Cerebellar cortex (tissue), 1 donor: ENCODE measurements at regions not wholly inside any gene's neighbourhood (a gene's known extent, or its start where the extent isn't known, plus 50 kb on each side); places are given as distances from the start of the nearest gene placed in this dataset.
"Not testable (repeated sequence)": the region's sequence is repeated elsewhere in the genome, so short reads cannot be mapped to it uniquely, and the experiment has no call there.

Experiments used
- DNase-seq: peaks from one replicate; pipeline ENCODE4 v3.0.0-alpha.2; 2015; ENCODE audit warnings: low spot score

DNA sequence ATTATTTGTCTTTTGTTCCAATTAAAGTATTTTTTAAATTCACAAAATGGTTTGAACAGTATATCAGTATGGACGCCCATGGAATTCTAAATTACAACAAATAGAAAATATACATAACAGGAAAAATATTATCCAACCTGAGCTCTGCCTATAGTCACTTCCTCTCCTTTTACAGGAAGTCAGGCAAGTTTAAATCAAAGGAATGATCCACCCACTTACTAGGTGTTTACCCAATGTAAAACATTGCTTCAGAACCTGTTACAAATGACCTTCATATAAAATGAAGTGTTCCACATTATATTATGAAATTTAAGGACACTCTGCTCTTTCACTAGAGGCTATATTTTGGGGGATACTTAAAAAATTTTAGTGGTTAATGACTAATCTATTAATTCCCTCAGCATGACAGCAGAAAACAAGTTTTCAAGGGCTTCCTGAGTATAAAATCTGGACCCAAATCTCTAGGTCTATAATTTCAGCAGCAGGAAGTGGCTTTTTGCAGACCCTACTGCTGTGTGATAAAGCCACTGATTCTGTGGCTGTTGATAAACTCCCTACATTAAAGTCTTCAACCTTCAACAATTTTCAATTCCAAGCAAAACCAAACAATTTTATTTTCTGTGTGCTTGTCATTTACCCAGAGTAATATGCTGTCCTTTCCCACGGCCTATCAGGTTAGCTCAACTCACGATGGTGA, 722.6 kb downstream of the GATA3 start:
- no peak for DNase-seq

DNA sequence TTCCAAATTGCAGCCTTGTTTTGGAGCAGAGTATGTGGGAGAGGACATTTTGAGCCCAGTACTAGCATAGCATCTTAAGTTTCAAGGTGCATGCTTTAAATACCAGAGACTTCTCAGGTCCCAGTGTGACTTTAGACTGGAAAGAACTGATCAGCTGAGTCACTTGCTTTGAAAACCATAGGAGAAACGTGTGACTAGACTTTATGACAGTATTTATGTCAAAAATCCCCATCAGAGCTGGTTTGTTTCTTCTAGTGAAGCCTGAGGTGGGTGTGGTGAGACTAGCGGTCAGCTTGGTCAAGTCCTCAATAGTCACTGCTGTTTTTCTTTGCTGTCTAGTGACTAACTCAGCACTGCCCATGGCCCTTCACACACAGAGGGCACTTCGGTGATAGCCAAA, 724.2 kb downstream of the GATA3 start:
- DNase-seq, result no peak

DNA sequence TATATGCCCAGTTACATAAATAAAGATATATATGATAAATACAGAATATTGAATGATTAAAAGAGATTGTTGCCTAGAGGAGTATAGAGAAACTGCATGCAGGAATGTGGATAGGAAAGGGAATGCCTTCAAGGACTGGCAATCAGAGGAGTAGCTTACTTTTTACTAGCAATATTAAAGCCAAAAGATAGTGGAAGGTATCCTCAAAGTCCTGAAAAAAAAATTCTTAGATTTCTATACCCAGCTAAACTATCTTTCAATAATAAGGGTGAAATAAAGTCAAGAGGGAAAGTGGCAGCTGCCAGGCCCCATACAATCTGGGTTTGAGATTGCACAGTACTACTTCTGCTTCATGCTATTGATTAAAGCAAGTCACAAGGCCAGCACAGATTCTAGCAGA, 733.2 kb downstream of the GATA3 start:
- no peak for DNase-seq

DNA sequence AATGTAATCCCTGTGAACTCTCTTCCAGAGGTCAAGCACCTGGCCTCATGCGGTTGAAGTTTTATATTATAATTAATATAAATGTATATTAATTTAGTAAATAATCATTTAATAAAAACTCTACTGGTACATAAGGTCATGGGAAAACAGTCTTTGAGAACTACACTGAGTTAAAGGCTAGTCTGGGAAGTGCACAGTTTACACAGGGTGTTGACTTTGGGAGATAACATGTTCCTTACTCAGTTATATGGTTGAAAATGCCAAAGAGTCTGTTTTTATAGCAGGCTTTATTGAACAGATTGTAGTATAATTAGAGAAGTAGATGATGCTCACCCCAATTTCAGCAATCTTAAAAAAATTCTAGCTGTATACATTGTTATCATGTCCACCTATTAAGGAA, 735.9 kb downstream of the GATA3 start:
- no peak for DNase-seq

DNA sequence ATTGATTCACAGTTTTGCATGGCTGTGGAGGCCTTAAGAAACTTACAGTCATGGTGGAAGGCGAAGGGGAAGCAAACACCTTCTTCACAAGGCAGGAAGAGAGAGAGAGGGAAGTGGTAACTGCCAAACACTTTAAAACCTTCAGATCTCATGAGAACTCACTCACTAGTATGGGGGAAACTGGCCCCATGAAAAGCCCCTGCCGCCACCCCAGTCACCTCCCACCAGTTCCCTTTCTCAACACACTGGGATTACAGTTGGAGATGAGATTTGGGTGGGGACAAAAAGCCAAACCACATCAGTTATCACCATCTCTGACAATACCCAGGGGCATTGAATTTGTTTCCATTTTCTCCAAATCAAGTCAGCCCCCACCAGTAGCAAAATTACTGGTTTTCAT, 740.4 kb downstream of the GATA3 start:
- DNase-seq, result no peak

DNA sequence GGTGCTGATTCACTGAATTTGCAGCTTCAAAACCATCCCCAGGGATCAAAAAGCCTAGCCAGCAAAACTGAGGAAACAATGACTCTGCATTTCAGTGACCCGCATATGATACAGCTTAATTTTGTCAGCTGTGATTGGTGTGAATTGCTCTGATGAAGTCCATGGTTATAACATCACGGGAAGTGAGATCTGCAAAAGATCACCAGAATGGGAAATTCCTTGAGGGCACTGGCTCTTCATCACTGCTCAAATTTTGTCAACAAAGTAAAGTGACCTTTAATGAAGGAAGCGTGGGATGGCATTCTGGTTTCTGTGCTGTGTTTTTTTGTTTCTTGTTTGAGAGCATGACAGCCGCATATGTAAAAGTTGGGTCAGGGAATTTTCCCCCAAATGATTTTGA, 745.9 kb downstream of the GATA3 start:
- DNase-seq, result no peak

DNA sequence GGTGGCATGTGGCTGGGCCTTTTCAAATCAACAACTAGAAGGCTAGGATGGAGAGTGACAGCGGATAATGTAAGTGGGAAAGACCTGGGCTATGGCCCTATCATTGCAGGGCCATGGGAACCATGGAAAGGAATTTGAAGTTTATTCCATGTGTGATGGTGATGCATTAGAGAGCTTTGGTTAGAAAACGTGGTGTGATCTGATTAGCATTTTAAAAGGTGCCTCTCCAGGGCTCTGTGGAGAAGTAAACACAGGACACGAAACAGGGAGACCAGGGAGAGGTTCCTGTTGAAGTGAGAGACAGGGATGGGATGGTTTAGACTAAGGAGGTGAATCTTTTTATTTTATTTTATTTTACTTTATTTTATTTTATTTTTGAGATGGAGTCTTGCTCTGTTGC, 749.5 kb downstream of the GATA3 start:
- no peak for DNase-seq

DNA sequence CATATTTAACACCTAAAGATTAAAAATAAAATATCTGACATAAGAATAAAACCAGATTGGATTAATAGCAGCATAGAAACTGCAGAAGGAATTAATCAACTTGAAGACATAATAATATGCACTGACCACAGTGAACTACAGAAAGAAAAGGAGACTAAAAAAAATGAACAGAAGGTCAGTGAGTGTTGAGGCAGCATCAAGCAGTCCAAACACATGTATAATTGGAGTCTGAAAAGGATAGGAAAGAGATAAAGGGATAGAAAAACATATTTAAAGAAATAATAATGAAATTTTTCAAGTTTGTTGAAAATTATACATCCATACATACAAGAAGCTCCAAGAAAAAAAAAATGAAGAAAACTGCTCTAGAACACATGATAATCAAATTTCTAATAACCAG, 756.2 kb downstream of the GATA3 start:
- no peak for DNase-seq

DNA sequence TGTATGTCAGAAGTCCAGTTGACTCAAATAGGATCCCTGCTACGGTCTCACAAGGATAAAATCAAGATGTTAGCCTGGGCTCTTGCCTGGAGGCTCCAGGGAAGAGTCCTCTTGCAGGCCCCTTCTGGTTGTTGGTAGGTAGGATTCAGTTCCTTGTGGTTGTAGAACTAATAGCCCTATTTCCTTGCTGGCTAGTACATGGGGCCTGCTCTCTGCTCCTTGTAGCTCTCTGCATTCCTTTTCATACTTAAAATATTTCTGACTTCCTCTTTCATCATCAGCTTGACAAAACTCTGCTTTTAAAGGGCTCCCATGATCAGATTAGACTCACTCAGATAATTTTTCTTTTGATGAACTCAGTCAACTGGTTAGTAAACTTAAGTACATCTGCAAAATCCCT, 756.7 kb downstream of the GATA3 start:
- no peak for DNase-seq

DNA sequence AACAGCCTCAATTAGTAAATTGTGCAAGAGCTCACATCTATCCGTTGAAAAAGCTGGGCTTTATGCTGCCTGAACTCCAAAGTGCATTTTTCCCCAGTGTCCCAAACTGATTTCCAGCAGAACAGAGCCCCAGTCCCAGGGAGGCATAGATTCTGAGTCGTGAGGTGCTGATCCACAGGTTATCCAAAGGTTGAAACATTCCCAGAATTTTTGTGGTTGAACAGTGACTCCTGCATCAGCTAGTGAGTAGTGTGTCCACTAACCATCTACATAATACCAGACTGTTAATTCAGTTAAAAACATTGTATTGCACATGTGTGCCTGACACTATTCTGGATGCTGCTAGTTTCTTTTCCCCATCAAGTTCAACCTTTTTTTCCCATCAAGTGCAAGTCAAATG, 761.5 kb downstream of the GATA3 start:
- no peak for DNase-seq

DNA sequence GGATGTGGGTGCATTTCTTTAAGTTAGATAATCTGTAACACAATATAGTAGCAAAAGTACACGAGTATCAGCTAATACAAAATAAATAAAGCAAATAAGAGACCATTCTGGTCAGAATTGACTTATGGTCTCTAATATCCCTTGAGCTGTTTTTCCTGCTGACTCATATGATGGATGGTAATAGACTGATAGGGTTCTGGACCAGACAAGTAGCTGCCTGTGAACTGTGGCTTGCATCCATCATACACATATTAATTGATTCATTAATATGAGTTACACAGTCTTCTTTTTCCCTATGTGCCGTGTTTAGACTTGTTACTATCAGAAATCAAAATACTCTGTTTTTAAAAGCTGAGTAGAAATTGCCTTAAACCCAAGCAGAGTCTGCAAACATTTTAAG, 762.8 kb downstream of the GATA3 start:
- no peak for DNase-seq

DNA sequence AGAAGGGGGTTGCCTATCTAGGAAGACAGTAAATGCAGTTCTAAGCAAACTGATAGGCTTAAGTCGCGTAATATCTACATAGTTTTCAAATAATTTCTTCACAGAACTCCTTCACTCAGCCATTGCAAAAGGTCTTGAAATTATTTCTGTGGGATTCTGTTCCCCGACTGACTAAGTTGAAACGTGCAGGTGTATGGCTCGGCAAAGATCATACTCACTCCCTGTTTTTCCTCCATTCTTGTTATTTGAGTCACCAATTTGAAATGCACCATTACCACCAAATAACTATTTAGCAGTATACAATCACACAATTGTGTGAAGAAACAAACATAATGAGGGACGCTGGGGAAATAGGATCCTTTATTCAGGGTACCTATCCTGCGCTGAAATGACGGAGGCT, 771.1 kb downstream of the GATA3 start:
- no peak for DNase-seq

DNA sequence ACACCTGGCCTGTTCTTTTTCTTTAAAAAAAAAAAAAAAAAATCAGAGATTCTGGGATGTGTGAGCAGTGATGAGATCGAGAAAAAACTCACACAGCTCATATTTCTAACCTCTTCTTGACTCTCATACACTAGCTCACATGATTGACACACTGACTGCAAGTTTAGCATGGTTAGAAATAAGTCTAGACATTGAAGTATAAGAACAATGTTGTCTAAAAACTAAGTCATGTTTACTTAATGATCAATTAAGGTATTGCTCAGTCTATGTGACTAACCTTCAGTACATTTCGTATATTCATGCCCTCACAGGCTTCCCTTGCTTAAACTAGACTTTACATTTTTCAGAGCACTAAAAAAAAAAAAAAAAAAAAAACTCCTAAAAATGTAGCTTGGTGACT, 775.1 kb downstream of the GATA3 start:
- DNase-seq, result no peak

DNA sequence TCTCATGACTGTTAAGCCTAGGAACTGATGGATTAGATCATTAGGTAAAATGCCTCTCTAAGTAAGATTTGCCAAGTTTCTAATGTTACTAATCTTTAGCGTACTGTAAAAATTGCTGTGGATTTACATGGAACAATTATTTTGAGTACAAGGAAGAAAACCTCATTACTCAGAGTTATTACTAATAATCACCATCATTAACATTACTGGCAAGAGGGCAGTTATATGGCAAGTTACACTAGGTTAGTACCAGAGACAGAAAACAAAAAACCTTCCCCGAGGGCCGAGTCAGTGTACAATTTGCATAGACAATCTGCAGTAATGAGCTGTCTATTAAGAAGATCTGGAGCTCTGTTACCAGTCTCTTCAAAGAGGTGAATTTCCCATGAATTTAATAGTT, 775.6 kb downstream of the GATA3 start:
- no peak for DNase-seq

DNA sequence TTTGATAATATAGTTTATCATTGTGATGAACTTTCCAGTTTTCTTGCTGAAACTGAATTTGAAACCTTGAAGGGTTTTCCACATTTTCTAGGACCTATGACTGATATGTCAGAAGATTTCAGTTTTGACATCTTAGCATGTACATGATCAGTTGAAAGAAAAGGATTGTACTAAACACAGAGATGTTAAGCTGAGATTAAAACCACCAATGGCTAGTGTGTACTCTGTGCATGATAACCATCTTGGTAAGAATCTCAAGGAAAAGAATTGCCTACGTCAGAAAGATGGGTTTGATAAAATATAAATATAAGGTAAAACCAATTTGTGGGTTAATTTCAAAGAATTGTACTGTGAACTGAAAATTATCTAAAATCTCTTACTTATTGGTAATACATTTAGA, 776.4 kb downstream of the GATA3 start:
- no peak for DNase-seq

DNA sequence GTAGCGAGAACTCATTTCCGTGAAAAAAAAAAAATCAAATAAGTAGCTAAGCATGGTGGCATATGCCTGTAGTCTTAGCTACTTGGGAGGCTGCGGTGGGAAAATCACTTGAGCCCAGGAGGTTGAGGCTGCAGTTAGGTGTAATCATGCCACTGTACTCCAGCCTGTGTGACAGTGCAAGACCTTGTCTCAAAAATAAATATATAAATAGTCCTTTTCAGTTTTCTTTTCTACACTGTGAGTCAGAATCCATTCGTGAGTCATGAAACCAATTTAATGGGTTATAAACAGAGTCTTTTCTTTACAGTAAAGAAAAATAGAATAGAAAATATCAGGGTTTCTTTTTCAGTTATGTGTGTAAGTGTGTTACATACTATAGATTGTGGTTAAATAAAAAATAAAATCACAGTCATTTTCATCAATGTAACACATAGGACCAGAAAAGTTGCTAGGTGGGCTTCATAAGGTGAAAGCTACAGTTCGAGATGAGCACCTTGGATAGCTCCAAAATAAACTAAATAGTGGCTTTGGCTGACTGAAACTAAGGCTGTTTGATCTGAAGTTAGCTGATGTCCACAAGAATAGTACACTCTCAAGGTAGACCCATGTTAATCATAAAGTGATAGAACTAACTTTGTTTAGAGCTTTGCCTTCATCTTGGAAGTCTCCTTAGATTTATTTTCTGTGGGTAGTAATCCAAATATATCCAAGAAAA, 781.1 kb downstream of the GATA3 start:
- no peak for DNase-seq

DNA sequence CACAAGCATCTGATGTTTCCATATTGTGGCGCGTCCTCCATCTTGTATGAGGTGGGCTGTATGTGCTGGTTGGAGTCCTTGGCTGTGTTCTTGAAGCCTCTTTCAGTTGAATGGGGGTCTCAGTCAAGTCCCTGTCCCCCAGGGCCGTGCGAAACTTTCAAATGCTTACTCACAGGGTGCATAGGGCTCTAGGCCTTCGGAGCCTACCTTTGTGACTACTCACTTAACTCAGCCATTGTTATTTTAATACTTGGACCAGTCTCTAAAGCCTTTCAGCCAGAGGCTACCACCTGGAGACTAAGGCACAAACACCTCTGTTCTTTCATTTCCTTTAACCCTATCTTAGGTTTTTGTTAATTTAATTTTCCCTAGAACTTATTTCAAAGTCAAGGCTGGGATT, 785.9 kb downstream of the GATA3 start:
- no peak for DNase-seq

DNA sequence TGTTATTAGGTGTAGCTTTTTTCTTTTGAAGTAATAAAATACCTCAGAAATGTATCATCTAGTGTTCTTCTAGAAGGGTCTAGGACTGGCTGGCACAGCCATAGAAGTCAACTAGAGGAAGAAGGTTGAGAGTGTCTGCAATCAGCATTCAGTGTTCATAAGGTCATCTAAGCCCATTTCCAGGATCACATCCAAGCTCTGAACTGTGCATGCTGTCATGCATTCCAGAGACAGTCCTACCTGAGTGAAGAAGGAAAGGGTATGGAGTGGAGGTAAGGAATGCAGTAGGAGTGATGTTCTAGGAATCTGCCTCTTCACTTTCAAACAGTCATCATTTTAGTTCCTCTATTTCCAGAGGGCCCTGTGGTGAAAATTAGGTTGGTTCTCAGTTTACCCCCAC, 789.7 kb downstream of the GATA3 start:
- no peak for DNase-seq

DNA sequence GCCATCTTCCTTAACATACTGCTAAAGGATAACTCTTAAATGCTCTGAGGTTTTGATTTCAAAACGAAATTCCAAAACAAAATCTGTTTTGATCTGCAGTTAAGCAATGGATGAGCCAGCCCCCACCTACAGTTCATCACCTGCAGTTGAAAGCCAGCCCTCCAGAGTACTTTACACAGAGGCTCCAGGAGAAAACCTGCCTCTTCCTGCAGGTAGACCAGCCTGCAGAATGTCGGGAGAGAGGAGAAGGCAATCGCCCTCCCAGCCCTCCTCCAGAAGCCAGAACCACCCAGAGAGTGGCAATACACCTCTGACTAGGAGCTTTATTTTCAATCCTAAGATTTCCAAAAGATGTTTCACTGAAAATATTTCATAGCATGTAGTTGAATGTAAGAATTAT, 798.1 kb downstream of the GATA3 start:
- DNase-seq, result no peak

DNA sequence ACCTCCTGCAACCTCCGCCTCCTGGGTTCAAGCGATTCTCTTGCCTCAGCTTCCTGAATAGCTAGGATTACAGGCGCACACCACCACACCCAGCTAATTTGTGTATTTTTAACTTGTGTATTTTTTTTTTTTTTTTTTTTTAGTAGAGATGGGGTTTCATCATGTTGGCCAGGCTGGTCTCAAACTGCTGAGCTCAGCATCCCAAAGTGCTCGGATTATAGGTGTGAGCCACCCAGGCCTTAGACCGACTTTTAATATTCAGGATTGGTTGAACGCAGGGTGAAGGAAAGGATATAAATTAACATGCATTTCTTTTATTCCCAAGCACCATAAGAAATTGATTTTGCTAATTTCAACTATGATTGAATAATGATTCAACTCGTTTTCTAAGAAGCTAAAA, 798.6 kb downstream of the GATA3 start:
- DNase-seq, result no peak

DNA sequence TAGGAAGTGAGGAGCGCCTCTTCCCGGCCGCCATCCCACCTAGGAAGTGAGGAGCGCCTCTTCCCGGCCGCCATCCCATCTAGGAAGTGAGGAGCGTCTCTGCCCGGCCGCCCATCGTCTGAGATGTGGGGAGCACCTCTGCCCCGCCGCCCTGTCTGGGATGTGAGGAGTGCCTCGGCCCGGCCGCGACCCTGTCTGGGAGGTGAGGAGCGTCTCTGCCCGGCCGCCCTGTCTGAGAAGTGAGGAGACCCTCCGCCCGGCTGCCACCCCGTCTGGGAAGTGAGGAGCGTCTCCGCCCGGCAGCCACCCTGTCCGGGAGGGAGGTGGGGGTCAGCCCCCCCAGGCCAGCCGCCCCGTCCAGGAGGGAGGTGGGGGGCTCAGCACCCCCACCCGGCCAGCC, 814.4 kb downstream of the GATA3 start:
- DNase-seq, result not testable (repeated sequence)

DNA sequence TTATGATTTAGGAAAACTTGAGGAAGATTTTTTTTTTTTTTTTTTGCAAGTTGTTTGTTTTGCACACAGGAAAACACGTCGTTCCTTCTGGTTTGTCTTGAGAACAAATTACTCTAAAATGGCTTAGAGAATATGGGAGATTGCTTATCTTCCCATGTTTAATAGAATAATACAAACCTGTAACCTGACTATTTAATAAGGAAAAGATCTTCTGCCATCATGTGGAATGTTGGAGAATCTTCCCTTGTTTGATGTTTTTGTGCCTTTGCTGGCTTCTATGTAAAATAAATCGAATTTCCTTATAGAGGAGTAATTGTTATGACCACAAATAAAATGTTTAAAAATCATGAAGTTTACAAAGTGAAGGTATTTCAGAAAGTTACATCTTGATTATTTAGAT, 818.8 kb downstream of the GATA3 start:
- DNase-seq, result no peak

DNA sequence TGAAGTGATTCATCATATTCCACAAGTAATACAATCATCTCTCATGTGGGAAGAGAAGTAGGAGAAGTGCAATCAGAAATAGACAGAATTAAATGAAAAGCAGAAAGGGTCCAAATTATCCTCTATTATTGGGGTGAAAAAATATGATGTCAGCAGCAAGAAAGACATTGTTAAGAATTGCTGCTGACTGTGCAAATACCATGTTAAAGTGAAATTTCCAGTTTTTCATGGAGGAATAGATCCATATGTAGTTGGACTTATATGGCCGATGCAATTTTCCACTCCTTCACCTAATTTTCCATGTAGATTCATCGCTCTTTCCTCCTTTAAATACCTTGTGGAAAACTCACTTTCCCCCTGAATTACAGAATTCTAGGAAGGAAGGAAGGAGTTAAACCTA, 819.8 kb downstream of the GATA3 start:
- DNase-seq, result no peak

DNA sequence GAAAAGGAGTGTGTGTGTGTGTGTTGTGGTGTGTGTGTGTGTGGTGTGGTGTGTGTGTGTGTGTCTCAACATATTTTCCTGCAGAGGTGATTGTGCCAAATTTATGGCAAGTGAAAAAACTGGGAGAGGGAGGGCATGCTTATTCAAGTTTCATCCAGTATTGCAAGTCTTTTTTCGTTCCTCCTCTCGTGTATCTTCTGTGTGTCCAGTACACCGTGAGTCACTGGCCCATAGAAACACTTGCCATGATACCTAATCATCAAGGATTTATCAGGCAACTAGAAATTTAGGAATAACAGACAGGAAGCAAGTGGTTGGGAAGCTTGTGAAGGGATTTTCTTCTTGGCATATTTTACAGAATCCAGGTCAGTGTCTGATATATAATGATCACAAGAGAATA, 820.5 kb downstream of the GATA3 start:
- no peak for DNase-seq
